Caco-2 (cell line): ENCODE measurements at regions not wholly inside any gene's neighbourhood (a gene's known extent, or its start where the extent isn't known, plus 50 kb on each side); places are given as distances from the start of the nearest gene placed in this dataset.

Source experiments
- BruUV-seq: library from RNA; stranded (reverse); fragments of 400-500 nt; replicated peaks from 2 replicates; lab custom pipeline; 2021; lab: Mats Ljungman, UMichigan
- CTCF ChIA-PET: fragments of 300-600 bp; sonication (Branson Sonifier 250); formaldehyde crosslinking; loops from one replicate; lab custom pipeline; 2022; ENCODE audit warnings: antibody characterized with exemption; lab: Charles Lee
- POLR2A ChIA-PET: fragments of 300-600 bp; sonication (Branson Sonifier 250); formaldehyde crosslinking; loops from one replicate; lab custom pipeline; 2022; ENCODE audit warnings: antibody characterized with exemption; lab: Charles Lee
- DNase-seq, 2 experiments: peaks; one replicate each; pipeline versions ENCODE4 v3.0.0 to v3.0.0-alpha.2; 2020 to 2022
- H3K27me3 ChIP-seq: replicated peaks from 2 replicates; pipeline ENCODE4 v1.6.0; 2011; ENCODE audit warnings: low read length; ENCODE audit not compliant: control insufficient read depth, insufficient read depth
- H3K36me3 ChIP-seq: 2 replicates; pipeline ENCODE4 v1.5.1; 2011; ENCODE audit warnings: low read length; ENCODE audit not compliant: control insufficient read depth, insufficient read depth
- H3K4me1 ChIP-seq: fragments of 250-450 bp; sonication (Bioruptor Pico); 2 replicates; pipeline ENCODE4 v1.5.1; 2020; ENCODE audit warnings: mild to moderate bottlenecking
- H3K4me3 ChIP-seq: 2 replicates; pipeline ENCODE4 v1.5.1; 2011; ENCODE audit warnings: low read depth, mild to moderate bottlenecking, control low read depth, low read length
- H3K9me3 ChIP-seq: fragments of 250-450 bp; sonication (Bioruptor Pico); 2 replicates; pipeline ENCODE4 v1.5.1; 2020; ENCODE audit warnings: mild to moderate bottlenecking, moderate library complexity
- H3K27ac Mint-ChIP-seq: one replicate; pipeline ENCODE4 v1.8.0; 2022; ENCODE audit warnings: mixed read lengths; ENCODE audit not compliant: unreplicated experiment
- H3K27me3 Mint-ChIP-seq: one replicate; pipeline ENCODE4 v1.8.0; 2022; ENCODE audit warnings: mixed read lengths; ENCODE audit not compliant: insufficient read depth, unreplicated experiment
- H3K36me3 Mint-ChIP-seq: one replicate; pipeline ENCODE4 v1.8.0; 2022; ENCODE audit warnings: mild to moderate bottlenecking, mixed read lengths; ENCODE audit not compliant: insufficient read depth, unreplicated experiment
- H3K4me1 Mint-ChIP-seq: one replicate; pipeline ENCODE4 v1.8.0; 2022; ENCODE audit warnings: low read depth, mixed read lengths; ENCODE audit not compliant: unreplicated experiment
- H3K4me3 Mint-ChIP-seq: one replicate; pipeline ENCODE4 v1.8.0; 2022; ENCODE audit warnings: mild to moderate bottlenecking, moderate library complexity, mixed read lengths; ENCODE audit not compliant: unreplicated experiment
- H3K9me3 Mint-ChIP-seq: one replicate; pipeline ENCODE4 v1.8.0; 2022; ENCODE audit warnings: mixed read lengths; ENCODE audit not compliant: unreplicated experiment
- intact Hi-C: fragments of 100-400 bp; cut with micrococcal nuclease; formaldehyde crosslinking; loops from one replicate; pipeline ENCODE4 v1.10.0; 2022; ENCODE audit not compliant: unreplicated experiment
- TF ChIP-seq, protein P1 (sequence below), 2 experiments: fragments of 200-600 bp in 1 of 2; IDR thresholded peaks; 1 replicate in 1 of 2; 2 replicates in 1 of 2; pipeline versions ENCODE4 v1.5.1 to v1.8.0; 2011 to 2022; ENCODE audit warnings: antibody characterized with exemption in 1 of 2, control low read depth in 1 of 2, inconsistent platforms in 1 of 2, low read depth in 1 of 2, low read length in 1 of 2, mild to moderate bottlenecking in 1 of 2, moderate library complexity in 1 of 2; ENCODE audit not compliant: insufficient read depth in 1 of 2, severe bottlenecking in 1 of 2, unreplicated experiment in 1 of 2

DNA sequence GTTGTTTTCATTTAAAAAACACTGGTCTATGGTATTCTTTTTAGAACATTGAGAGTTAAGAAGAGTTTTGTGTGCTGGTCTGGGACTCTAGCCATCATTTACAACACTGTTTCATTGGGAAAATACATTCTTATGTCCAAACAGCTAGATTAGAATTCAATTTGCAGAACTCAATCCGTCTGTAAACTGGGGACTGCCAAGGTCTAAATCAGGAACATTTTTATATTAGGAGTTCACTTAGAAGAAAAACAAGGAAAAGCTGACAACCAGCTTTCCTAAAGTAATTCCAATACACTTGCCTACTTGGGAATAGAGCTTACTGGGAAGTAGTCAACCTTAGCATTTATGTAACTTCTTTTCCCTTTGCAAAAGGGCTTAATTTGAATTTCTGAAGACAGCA lies 91.5 kb upstream of the RNF152 start:
- TF ChIP-seq, protein P1, sequence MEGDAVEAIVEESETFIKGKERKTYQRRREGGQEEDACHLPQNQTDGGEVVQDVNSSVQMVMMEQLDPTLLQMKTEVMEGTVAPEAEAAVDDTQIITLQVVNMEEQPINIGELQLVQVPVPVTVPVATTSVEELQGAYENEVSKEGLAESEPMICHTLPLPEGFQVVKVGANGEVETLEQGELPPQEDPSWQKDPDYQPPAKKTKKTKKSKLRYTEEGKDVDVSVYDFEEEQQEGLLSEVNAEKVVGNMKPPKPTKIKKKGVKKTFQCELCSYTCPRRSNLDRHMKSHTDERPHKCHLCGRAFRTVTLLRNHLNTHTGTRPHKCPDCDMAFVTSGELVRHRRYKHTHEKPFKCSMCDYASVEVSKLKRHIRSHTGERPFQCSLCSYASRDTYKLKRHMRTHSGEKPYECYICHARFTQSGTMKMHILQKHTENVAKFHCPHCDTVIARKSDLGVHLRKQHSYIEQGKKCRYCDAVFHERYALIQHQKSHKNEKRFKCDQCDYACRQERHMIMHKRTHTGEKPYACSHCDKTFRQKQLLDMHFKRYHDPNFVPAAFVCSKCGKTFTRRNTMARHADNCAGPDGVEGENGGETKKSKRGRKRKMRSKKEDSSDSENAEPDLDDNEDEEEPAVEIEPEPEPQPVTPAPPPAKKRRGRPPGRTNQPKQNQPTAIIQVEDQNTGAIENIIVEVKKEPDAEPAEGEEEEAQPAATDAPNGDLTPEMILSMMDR (IDR thresholded peaks at IDR 0.05; ENCODE audit: insufficient read depth in 1 of 2, low read depth in 1 of 2, low read length in 1 of 2, severe bottlenecking in 1 of 2, unreplicated experiment in 1 of 2) = no peak
- intact Hi-C loops = no loop called here
- no peaks in the 10 kb centered on the region for H3K36me3 ChIP-seq

GRCh38 chr18:61982475-61982874 lies 89.7 kb upstream of the RNF152 start:
- ChIA-PET CTCF (no interaction called here), POLR2A (no interaction called here)
- H3K36me3 Mint-ChIP-seq = no peaks in the 10 kb centered on the region
- H3K4me3 Mint-ChIP-seq = no peak overlapping the region
- H3K4me1 Mint-ChIP-seq = no peaks in the 10 kb centered on the region
- TF ChIP-seq, protein P1 (IDR thresholded peaks at IDR 0.05; ENCODE audit: insufficient read depth in 1 of 2, low read depth in 1 of 2, low read length in 1 of 2, severe bottlenecking in 1 of 2, unreplicated experiment in 1 of 2) = no peak
- no peaks in the 10 kb centered on the region for H3K9me3 Mint-ChIP-seq
- DNase-seq = no peak
- Histone ChIP-seq H3K36me3 (no peaks in the 10 kb centered on the region), H3K4me3 (no peak overlapping the region), H3K4me1 (no peaks in the 10 kb centered on the region), H3K27me3 (no peaks in the 10 kb centered on the region), H3K9me3 (no peaks in the 10 kb centered on the region)
- intact Hi-C loops = no loop called here
- no peak overlapping the region for H3K27ac Mint-ChIP-seq
- no TSS peak for BruUV-seq
- no peaks in the 10 kb centered on the region for H3K27me3 Mint-ChIP-seq

More for the DNA sequence above, 91.5 kb upstream of the RNF152 start:
- Mint-ChIP-seq H3K36me3 (no peaks in the 10 kb centered on the region), H3K4me3 (no peak overlapping the region), H3K27me3 (no peaks in the 10 kb centered on the region), H3K27ac (no peak overlapping the region), H3K9me3 (no peaks in the 10 kb centered on the region), H3K4me1 (no peaks in the 10 kb centered on the region)
- ChIA-PET CTCF (no interaction called here), POLR2A (no interaction called here)
- BruUV-seq = no TSS peak
- Histone ChIP-seq H3K4me3 (no peak overlapping the region), H3K9me3 (no peaks in the 10 kb centered on the region), H3K27me3 (no peaks in the 10 kb centered on the region), H3K4me1 (no peaks in the 10 kb centered on the region)
- no peak for DNase-seq

- no peak overlapping the region for H3K4me3 Mint-ChIP-seq
- no TSS peak for BruUV-seq
- no peak for DNase-seq
- no peaks in the 10 kb centered on the region for H3K4me1 ChIP-seq
- H3K4me3 ChIP-seq = no peak overlapping the region
- no peaks in the 10 kb centered on the region for H3K27me3 Mint-ChIP-seq
- intact Hi-C loops = no loop called here
- no peaks in the 10 kb centered on the region for H3K27me3 ChIP-seq
- no peak overlapping the region for H3K27ac Mint-ChIP-seq
- H3K9me3 Mint-ChIP-seq = no peaks in the 10 kb centered on the region
- no peaks in the 10 kb centered on the region for H3K4me1 Mint-ChIP-seq
- no peaks in the 10 kb centered on the region for H3K36me3 ChIP-seq
- CTCF ChIA-PET = no interaction called here
- TF ChIP-seq, protein P1 (IDR thresholded peaks at IDR 0.05; ENCODE audit: insufficient read depth in 1 of 2, low read depth in 1 of 2, low read length in 1 of 2, severe bottlenecking in 1 of 2, unreplicated experiment in 1 of 2) = no peak
- no peaks in the 10 kb centered on the region for H3K36me3 Mint-ChIP-seq
- POLR2A ChIA-PET = no interaction called here
- H3K9me3 ChIP-seq = no peaks in the 10 kb centered on the region
Observed at GRCh38 chr18:61980355-61980754, 87.5 kb upstream of the RNF152 start.
